GM12891 (cell line): ENCODE measurements at regions not wholly inside any gene's neighbourhood (a gene's known extent, or its start where the extent isn't known, plus 50 kb on each side); places are given as distances from the start of the nearest gene placed in this dataset.

Experiments used
- DNase-seq: peaks from one replicate; pipeline ENCODE4 v3.0.0; 2011; ENCODE audit warnings: low spot score; ENCODE audit not compliant: insufficient read length
- FAIRE-seq: peaks from 2 replicates; lab custom pipeline; 2011; peaks lifted over from hg19 to GRCh38; lab: Jason Lieb, UNC
- PAX5 ChIP-seq: IDR thresholded peaks from 2 replicates; pipeline ENCODE4 v1.6.1; 2011; ENCODE audit warnings: low read length, moderate library complexity, mild to moderate bottlenecking; ENCODE audit not compliant: insufficient read depth, severe bottlenecking
- POLR2A ChIP-seq: IDR thresholded peaks from 2 replicates; pipeline ENCODE4 v1.6.1; 2011; ENCODE audit warnings: low read depth, low read length, control low read depth
- POLR2AphosphoS5 ChIP-seq: IDR thresholded peaks from 2 replicates; pipeline ENCODE4 v1.6.1; 2011; ENCODE audit warnings: low read depth, low read length, control low read depth
- POU2F2 ChIP-seq: IDR thresholded peaks from 2 replicates; pipeline ENCODE4 v1.6.1; 2011; ENCODE audit warnings: low read depth, mild to moderate bottlenecking, control low read depth, low read length, moderate library complexity
- SPI1 ChIP-seq: IDR thresholded peaks from 2 replicates; pipeline ENCODE4 v1.6.1; 2011; ENCODE audit warnings: low read depth, low read length, control low read depth
- TAF1 ChIP-seq: IDR thresholded peaks from 2 replicates; pipeline ENCODE4 v1.6.1; 2011; ENCODE audit warnings: low read depth, low read length, control low read depth

DNA sequence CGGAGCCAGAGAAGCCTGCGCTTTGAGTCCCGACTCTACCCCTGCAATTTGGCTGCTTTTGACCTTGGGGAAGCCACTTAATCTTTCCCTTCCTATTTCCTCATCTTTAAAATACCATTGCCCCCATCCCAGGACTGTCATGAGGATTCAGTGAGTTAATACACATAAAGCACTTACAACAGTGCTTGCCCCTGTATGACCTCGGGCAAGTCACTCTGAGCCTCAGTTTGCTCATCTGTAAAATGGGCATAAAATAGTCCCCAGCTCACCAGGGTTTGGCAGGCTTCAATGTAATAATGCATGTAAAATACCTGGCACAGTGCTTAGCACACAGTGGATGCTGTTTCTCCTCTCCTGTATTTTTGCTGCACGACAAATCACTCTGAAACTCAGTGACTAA is 278.7 kb upstream of the PWP1 start:
- DNase-seq (no peak), FAIRE-seq (no peak)
- TF ChIP-seq TAF1 = no peak
- TF ChIP-seq PAX5 = no peak
- TF ChIP-seq POLR2A = no peak
- no peak for TF ChIP-seq POLR2AphosphoS5
- TF ChIP-seq POU2F2 = no peak
- no peak for TF ChIP-seq SPI1

GRCh38 chr12:107411792-107412535 is 273.6 kb upstream of the PWP1 start:
- DNase-seq (no peak), FAIRE-seq (no peak)
- TF ChIP-seq PAX5 (no peak), TAF1 (no peak), POLR2AphosphoS5 (no peak), POU2F2 (no peak), SPI1 (no peak), POLR2A (no peak)

DNA sequence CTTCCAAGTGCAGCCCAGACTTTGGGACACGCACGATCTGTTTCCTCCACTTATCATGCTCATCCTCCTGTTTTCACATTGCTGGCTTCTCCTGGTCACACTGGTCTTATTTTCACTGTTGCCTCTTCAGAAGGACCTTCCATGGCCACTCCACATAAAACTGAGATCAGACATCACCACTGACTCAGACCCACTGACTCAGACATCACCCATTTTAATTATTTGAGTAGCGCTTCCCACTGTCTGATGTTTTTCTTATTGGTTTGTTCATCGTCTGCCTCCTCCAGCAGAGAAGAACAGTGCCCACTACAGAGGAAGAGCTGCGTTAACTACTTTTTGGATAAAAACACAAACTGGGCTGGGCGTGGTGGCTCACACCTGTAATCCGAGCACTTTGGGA is 270.5 kb upstream of the PWP1 start:
- DNase-seq (no peak), FAIRE-seq (no peak)
- no peak for TF ChIP-seq PAX5
- no peak for TF ChIP-seq POLR2AphosphoS5
- no peak for TF ChIP-seq POLR2A
- no peak for TF ChIP-seq POU2F2
- no peak for TF ChIP-seq TAF1
- no peak for TF ChIP-seq SPI1

DNA sequence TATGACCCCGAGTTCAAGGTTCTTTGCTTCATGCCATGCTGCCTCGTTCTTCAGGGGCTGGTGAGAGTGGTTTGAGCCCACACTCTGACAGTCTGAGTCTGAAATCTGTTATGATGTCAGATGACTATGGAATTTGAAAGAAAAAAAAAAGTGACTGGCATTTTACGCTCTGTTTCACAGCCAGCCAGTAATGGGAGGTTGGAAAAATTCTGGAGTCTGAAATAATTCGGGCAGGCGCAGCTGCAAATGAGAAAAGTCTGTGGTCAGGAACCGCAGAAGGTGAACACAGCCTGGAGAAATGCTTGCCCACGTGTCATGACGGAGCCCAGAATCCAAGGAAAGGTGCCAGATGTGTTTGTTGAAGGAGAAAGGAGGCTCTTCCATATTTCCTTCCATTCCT is 269.8 kb upstream of the PWP1 start:
- DNase-seq (no peak), FAIRE-seq (no peak)
- TF ChIP-seq POU2F2 (no peak), TAF1 (no peak), POLR2AphosphoS5 (no peak), SPI1 (no peak)

GRCh38 chr12:107417004-107417403 is 268.6 kb upstream of the PWP1 start:
- DNase-seq = no peak
- TF ChIP-seq PAX5 (no peak), POU2F2 (no peak), SPI1 (no peak), TAF1 (no peak), POLR2AphosphoS5 (no peak), POLR2A (no peak)
- no peak for FAIRE-seq

DNA sequence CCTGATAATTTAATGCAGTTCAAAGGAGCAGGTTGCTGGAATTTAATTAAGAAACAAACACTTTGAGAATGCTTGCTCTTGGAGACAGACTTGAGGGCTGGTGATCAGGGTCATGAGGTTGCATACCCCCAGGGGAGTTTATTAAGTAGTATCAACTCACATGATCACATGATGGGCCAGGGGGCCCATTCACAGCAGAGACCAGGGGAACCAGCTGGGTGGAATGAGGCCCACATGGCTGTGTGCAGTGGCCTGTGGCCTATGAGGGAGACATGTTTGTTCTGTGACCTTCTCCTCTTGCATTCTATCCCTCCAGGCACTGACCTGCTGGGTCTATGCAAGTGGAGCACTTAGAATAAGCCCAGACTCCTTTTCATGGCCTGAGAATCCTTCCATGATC is 266.6 kb upstream of the PWP1 start:
- DNase-seq (no peak), FAIRE-seq (no peak)
- TF ChIP-seq TAF1 = no peak
- no peak for TF ChIP-seq POLR2AphosphoS5
- no peak for TF ChIP-seq POU2F2
- no peak for TF ChIP-seq SPI1
- no peak for TF ChIP-seq PAX5
- TF ChIP-seq POLR2A = no peak

GRCh38 chr12:107423531-107423930 is 262.1 kb upstream of the PWP1 start:
- FAIRE-seq (no peak), DNase-seq (no peak)
- TF ChIP-seq POU2F2 (no peak), POLR2AphosphoS5 (no peak)

DNA sequence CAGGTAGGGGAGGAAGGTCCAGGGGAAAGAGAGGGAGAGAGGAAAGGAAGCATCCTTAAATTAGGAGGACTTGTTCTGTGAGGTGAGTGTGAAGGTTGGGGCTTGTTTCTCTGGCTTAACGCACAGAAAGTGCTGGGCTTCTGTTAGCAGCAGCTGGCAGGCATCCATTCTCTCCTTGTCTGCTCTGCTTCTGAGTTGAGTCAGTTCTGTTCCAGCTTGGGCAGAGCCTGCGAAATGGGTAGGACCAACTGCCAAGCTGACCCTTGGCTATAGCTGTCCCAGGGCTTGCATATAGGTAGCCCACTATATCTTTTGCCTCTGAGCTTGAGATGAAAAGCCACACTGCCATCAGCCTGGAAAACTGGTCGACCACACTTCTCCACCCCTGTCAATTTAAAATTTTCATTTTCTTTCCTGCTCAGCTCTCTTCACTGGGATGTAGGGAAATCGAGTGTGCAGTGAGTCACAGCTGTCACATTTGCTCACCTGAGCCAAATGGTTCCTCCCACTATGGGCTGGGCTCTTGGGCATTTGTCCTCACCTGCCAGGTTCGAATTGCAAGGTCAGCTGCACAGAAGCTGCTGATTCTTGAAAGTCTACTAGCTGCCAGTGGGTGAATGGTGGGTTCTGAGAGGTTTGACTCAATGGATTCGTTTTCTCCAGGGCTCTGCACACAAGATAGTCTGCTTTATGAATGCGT is 256.4 kb upstream of the PWP1 start:
- FAIRE-seq (no peak), DNase-seq (no peak)
- no peak for TF ChIP-seq PAX5
- TF ChIP-seq POLR2AphosphoS5 = no peak
- TF ChIP-seq TAF1 = no peak
- no peak for TF ChIP-seq SPI1
- no peak for TF ChIP-seq POU2F2

GRCh38 chr12:107431942-107432341 is 253.7 kb upstream of the PWP1 start:
- no peak for TF ChIP-seq POU2F2
- TF ChIP-seq TAF1 = no peak
- no peak for TF ChIP-seq POLR2A
- no peak for FAIRE-seq
- DNase-seq = no peak

DNA sequence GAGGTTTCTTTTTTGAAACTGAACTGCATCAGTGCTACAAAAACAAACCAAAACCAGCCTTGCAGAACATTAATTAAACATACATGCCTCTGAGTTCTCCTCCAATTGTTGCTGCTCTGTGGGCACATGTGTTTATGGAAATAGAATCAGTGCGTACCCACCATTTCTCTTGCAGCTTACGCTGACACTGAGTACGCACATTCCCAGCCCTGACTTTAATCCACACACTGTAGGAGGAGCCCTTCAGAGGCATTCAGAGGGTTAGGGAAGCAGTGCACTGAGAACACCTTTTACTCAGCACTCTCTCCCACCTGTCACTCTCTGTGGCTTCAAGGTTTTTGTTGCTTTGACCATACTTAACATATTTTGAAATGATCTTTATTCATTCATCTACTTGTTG is 250.5 kb upstream of the PWP1 start:
- no peak for FAIRE-seq
- DNase-seq = no peak
- TF ChIP-seq POU2F2 = no peak
- no peak for TF ChIP-seq POLR2AphosphoS5
- no peak for TF ChIP-seq PAX5
- TF ChIP-seq TAF1 = no peak
- TF ChIP-seq SPI1 = no peak
- TF ChIP-seq POLR2A = no peak
